H1 (cell line): ENCODE measurements at regions not wholly inside any gene's neighbourhood (a gene's known extent, or its start where the extent isn't known, plus 50 kb on each side); places are given as distances from the start of the nearest gene placed in this dataset.

Experiments used
- ATF2 ChIP-seq: IDR thresholded peaks from 2 replicates; pipeline ENCODE4 v1.6.1; 2012; ENCODE audit warnings: low read length, inconsistent platforms
- CTCF ChIP-seq, 3 experiments: IDR thresholded peaks; 1 replicate in 2 of 3; 2 replicates in 1 of 3; pipeline versions ENCODE4 v1.5.1 to v1.6.1; 2011; ENCODE audit warnings: low read length in 3 of 3, mild to moderate bottlenecking in 3 of 3, inconsistent platforms in 2 of 3, low read depth in 1 of 3, moderate library complexity in 1 of 3; ENCODE audit not compliant: insufficient read depth in 1 of 3; ENCODE audit errors: control extremely low read depth in 1 of 3
- KDM1A ChIP-seq: fragments of 200-600, 300-600 bp; sonication (generic); IDR thresholded peaks from 2 replicates; pipeline ENCODE4 v1.7.1; 2016; ENCODE audit warnings: mild to moderate bottlenecking, low read length, borderline replicate concordance
- MAX ChIP-seq: IDR thresholded peaks from 2 replicates; pipeline ENCODE4 v1.6.1; 2012; ENCODE audit warnings: inconsistent platforms
- RAD21 ChIP-seq, 2 experiments: IDR thresholded peaks in 1 of 2; conservative IDR thresholded peaks in 1 of 2; 2 replicates each; pipeline ENCODE4 v1.6.1; 2011; ENCODE audit warnings: low read depth in 2 of 2, low read length in 2 of 2, improper control_type of control experiment in 1 of 2, inconsistent platforms in 1 of 2, mild to moderate bottlenecking in 1 of 2, moderate library complexity in 1 of 2
- SIRT6 ChIP-seq: IDR thresholded peaks from one replicate; pipeline ENCODE4 v1.7.1; 2012; ENCODE audit warnings: low read length, inconsistent platforms

GRCh38 chr1:244219802-244220201, 168.7 kb downstream of the ZBTB18 start:
- TF ChIP-seq RAD21 (IDR thresholded peaks at IDR 0.05 in 1 of 2, conservative IDR thresholded peaks at IDR 0.05 in 1 of 2; ENCODE audit: low read depth in 2 of 2, low read length in 2 of 2): no peak
- no peak for TF ChIP-seq KDM1A
- TF ChIP-seq CTCF (IDR thresholded peaks at IDR 0.05; ENCODE audit: control extremely low read depth in 1 of 3, insufficient read depth in 1 of 3, low read depth in 1 of 3, low read length in 3 of 3): no peak
- TF ChIP-seq MAX: no peak
- TF ChIP-seq ATF2: no peak
- no peak for TF ChIP-seq SIRT6
